ENCODE measurements at regions not wholly inside any gene's neighbourhood (a gene's known extent, or its start where the extent isn't known, plus 50 kb on each side); places are given as distances from the start of the nearest gene placed in this dataset.

GRCh38 chr2:13694673-13695072 lies 937.8 kb upstream of the LRATD1 start:
- no peak for TF ChIP-seq CTCF (conservative IDR thresholded peaks at IDR 0.05)
- TF ChIP-seq ZFX (IDR thresholded peaks at IDR 0.05): no peak

Measured in C4-2B (cell line).